ENCODE measurements at regions not wholly inside any gene's neighbourhood (a gene's known extent, or its start where the extent isn't known, plus 50 kb on each side); places are given as distances from the start of the nearest gene placed in this dataset.
A peak's percentile ranks its signal among the peaks of the same experiment; 100 is the strongest.

DNA sequence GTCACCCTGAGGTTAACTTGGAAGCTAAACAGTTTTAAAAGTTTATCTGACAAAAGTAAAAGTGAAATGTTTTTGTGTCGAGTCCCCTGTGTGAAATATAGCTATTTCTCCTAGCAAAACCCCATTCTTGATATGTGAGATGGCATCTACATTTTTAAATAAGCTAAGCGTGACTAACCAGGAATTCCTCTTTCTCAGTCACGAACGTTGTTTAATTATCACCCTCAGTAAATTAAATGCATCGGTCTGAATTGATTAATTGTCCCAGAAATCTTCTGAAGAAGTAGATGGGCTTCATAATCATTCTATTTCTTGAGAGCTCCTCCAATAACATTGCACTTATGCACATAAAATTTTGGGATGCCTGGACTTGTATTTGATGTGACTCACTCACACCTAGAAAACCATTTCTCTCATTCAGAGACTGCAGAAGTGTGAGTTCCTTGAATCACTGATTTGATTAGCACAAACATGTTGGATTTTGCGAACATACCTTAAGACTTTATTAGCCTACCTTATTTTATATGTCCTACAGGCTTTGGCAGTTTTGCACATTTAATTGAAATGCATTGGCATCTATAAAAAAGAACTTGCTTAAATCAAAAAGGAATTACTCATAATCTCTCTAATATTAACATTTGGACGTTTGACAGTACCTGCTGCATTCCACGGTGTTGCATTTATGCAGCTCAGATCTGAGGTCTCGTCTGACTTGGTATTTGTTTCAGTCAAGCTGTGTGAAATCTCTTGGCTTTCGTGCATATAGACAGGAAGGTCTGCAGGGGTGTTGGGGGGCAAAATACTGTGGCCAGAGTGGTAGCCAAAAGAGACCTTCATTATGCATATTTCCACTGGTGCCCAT, 475.2 kb downstream of the EPHA4 start:
- no peak overlapping the region for H3K4me3 ChIP-seq (ENCODE audit: low read length)
- no peak overlapping the region for H2BK15ac ChIP-seq (replicated peaks; ENCODE audit: low read depth)
- no peaks in the 10 kb centered on the region for H3K79me1 ChIP-seq (ENCODE audit: low read length)
- no peak overlapping the region for H3K23ac ChIP-seq (ENCODE audit: low read length)
- no peak overlapping the region for H3K4ac ChIP-seq (ENCODE audit: low read depth, low read length)
- DNase-seq, result no peak
- no peaks in the 10 kb centered on the region for H3K27me3 ChIP-seq (ENCODE audit: insufficient read depth, low read length, poor library complexity)
- no peak overlapping the region for H3K4me2 ChIP-seq (ENCODE audit: low read length)
- no peak overlapping the region for H2AK5ac ChIP-seq (ENCODE audit: low read length)
- H3K27ac ChIP-seq (ENCODE audit: low read depth, low read length), result no peak overlapping the region
- H2BK120ac ChIP-seq (ENCODE audit: low read depth, low read length), result no peak overlapping the region
- no peaks in the 10 kb centered on the region for H3K4me1 ChIP-seq (ENCODE audit: control insufficient read depth, low read depth, low read length)
- H3K56ac ChIP-seq (ENCODE audit: low read length), result no peak overlapping the region
- no peaks in the 10 kb centered on the region for H3K79me2 ChIP-seq (ENCODE audit: control insufficient read depth, insufficient read depth, low read length)
- H4K8ac ChIP-seq (ENCODE audit: low read depth, low read length), result no peak overlapping the region
- no CpG with 5 or more reads among the region's 10 CpGs for WGBS (ENCODE audit: extremely low coverage, insufficient coverage, low lambda C conversion rate)
- no peak overlapping the region for H3K18ac ChIP-seq (ENCODE audit: low read length)
- no peak overlapping the region for H2BK5ac ChIP-seq (ENCODE audit: low read length)
- no peaks in the 10 kb centered on the region for H3K36me3 ChIP-seq (ENCODE audit: control insufficient read depth, insufficient read depth, low read length)
- no peak overlapping the region for H3K9ac ChIP-seq (ENCODE audit: low read length)
- no peak overlapping the region for H4K5ac ChIP-seq (ENCODE audit: low read length)

DNA sequence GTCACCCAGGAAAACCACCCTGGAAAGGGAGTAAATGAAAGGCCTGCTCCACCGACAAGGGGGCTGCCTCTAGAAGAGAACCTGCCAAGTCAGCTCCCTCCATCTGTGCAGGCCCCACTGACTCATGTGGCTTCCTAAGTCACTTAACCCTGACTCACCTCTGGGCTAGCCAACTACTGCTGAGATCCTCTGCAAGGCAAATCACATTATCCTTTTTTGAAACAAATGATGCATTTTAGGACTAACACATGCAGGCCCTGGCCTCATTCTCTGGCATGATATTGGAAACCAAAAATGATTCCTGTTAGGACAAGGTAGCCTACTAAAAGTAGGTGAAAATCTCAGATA, 474.6 kb downstream of the EPHA4 start:
- H3K9ac ChIP-seq (ENCODE audit: low read length), result no peak overlapping the region
- H2BK15ac ChIP-seq (replicated peaks; ENCODE audit: low read depth), result no peak overlapping the region
- WGBS (ENCODE audit: extremely low coverage, insufficient coverage, low lambda C conversion rate), result no CpG with 5 or more reads among the region's 1 CpG
- H3K4ac ChIP-seq (ENCODE audit: low read depth, low read length), result no peak overlapping the region
- no peak overlapping the region for H3K4me2 ChIP-seq (ENCODE audit: low read length)
- no peak overlapping the region for H3K18ac ChIP-seq (ENCODE audit: low read length)
- no peaks in the 10 kb centered on the region for H3K79me2 ChIP-seq (ENCODE audit: control insufficient read depth, insufficient read depth, low read length)
- H3K27ac ChIP-seq (ENCODE audit: low read depth, low read length), result no peak overlapping the region
- no peak overlapping the region for H4K5ac ChIP-seq (ENCODE audit: low read length)
- no peak overlapping the region for H4K8ac ChIP-seq (ENCODE audit: low read depth, low read length)
- H3K56ac ChIP-seq (ENCODE audit: low read length), result no peak overlapping the region
- H3K79me1 ChIP-seq (ENCODE audit: low read length), result no peaks in the 10 kb centered on the region
- no peaks in the 10 kb centered on the region for H3K36me3 ChIP-seq (ENCODE audit: control insufficient read depth, insufficient read depth, low read length)
- H2BK5ac ChIP-seq (ENCODE audit: low read length), result no peak overlapping the region
- no peak overlapping the region for H2BK120ac ChIP-seq (ENCODE audit: low read depth, low read length)
- no peaks in the 10 kb centered on the region for H3K4me1 ChIP-seq (ENCODE audit: control insufficient read depth, low read depth, low read length)
- peak; percentile 40 for DNase-seq
- H3K27me3 ChIP-seq (ENCODE audit: insufficient read depth, low read length, poor library complexity), result no peaks in the 10 kb centered on the region
- H3K4me3 ChIP-seq (ENCODE audit: low read length), result no peak overlapping the region
- no peak overlapping the region for H2AK5ac ChIP-seq (ENCODE audit: low read length)
- H3K23ac ChIP-seq (ENCODE audit: low read length), result no peak overlapping the region

DNA sequence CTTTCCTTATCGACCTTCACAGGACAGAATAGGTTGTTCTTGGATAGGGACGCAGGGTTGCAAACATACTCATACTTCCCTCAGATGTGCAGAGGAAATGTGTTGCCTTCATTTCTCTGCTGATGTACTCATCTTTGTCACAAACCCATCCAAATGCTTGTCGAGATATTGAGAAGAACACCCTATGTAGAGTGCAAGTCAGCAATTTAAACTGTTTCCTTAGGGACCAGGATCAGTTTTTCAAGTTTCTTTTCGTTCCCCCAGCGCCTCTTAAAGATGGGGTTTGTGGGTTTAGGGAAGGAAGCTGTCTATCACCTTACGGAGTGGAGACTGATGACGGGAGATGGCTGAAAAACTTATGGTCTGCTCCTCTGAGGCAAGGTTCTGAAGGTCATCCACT, 474.2 kb downstream of the EPHA4 start:
- H3K4me2 ChIP-seq (ENCODE audit: low read length), result no peak overlapping the region
- H2BK5ac ChIP-seq (ENCODE audit: low read length), result no peak overlapping the region
- no peak overlapping the region for H2BK120ac ChIP-seq (ENCODE audit: low read depth, low read length)
- H3K27ac ChIP-seq (ENCODE audit: low read depth, low read length), result no peak overlapping the region
- no peak overlapping the region for H3K4me3 ChIP-seq (ENCODE audit: low read length)
- no peak overlapping the region for H4K8ac ChIP-seq (ENCODE audit: low read depth, low read length)
- H2AK5ac ChIP-seq (ENCODE audit: low read length), result no peak overlapping the region
- H3K27me3 ChIP-seq (ENCODE audit: insufficient read depth, low read length, poor library complexity), result no peaks in the 10 kb centered on the region
- no peak overlapping the region for H2BK15ac ChIP-seq (replicated peaks; ENCODE audit: low read depth)
- no CpG with 5 or more reads among the region's 7 CpGs for whole genome bisulfite sequencing (ENCODE audit: extremely low coverage, insufficient coverage, low lambda C conversion rate)
- H4K5ac ChIP-seq (ENCODE audit: low read length), result no peak overlapping the region
- no peaks in the 10 kb centered on the region for H3K79me1 ChIP-seq (ENCODE audit: low read length)
- no peak overlapping the region for H3K23ac ChIP-seq (ENCODE audit: low read length)
- no peak for DNase-seq
- no peaks in the 10 kb centered on the region for H3K79me2 ChIP-seq (ENCODE audit: control insufficient read depth, insufficient read depth, low read length)
- H3K56ac ChIP-seq (ENCODE audit: low read length), result no peak overlapping the region
- H3K4ac ChIP-seq (ENCODE audit: low read depth, low read length), result no peak overlapping the region
- no peaks in the 10 kb centered on the region for H3K36me3 ChIP-seq (ENCODE audit: control insufficient read depth, insufficient read depth, low read length)
- no peak overlapping the region for H3K9ac ChIP-seq (ENCODE audit: low read length)
- H3K4me1 ChIP-seq (ENCODE audit: control insufficient read depth, low read depth, low read length), result no peaks in the 10 kb centered on the region
- H3K18ac ChIP-seq (ENCODE audit: low read length), result no peak overlapping the region

DNA sequence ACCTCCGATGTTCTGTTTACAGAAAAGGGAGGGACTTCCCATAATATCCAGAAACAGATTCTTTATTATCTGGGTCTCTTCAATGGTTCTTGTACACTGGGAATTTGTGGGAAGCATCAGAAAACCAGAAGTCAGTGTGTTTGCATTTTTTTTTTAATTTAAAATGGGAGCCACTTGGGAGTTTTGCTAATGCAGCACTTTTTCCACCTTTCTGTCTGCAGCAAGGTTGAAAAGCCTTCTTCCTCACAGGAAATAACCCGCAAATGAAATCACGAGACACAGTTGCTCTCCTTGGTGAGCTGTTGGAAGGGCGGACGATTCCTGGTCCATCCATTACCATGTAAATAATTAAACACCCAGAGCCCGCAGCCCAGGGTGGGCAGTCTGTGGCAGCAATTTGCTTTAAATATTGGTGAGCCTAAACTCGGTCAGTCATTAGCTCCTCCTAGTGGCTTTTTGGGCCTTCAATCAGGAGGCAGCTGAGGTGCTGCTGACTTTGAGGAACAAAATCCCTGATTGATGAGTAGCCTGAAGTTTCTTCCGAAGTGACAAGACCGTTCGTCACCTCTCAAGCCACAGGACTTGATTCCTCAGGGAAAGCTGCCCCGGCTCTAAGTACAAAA, 471.5 kb downstream of the EPHA4 start:
- Histone ChIP-seq H3K4me2 (ENCODE audit: low read length) (no peak overlapping the region), H3K4ac (ENCODE audit: low read depth, low read length) (no peak overlapping the region), H3K4me1 (ENCODE audit: control insufficient read depth, low read depth, low read length) (no peaks in the 10 kb centered on the region), H3K9ac (ENCODE audit: low read length) (no peak overlapping the region), H3K56ac (ENCODE audit: low read length) (no peak overlapping the region), H3K27me3 (ENCODE audit: insufficient read depth, low read length, poor library complexity) (no peaks in the 10 kb centered on the region), H3K79me1 (ENCODE audit: low read length) (no peaks in the 10 kb centered on the region), H4K8ac (ENCODE audit: low read depth, low read length) (peak overlapping the region; percentile 39), H4K5ac (ENCODE audit: low read length) (no peak overlapping the region), H2BK15ac (replicated peaks; ENCODE audit: low read depth) (no peak overlapping the region), H3K4me3 (ENCODE audit: low read length) (no peak overlapping the region), H2BK120ac (ENCODE audit: low read depth, low read length) (no peak overlapping the region), H3K27ac (ENCODE audit: low read depth, low read length) (no peak overlapping the region), H3K18ac (ENCODE audit: low read length) (no peak overlapping the region), H3K79me2 (ENCODE audit: control insufficient read depth, insufficient read depth, low read length) (no peaks in the 10 kb centered on the region), H2BK5ac (ENCODE audit: low read length) (no peak overlapping the region), H3K36me3 (ENCODE audit: control insufficient read depth, insufficient read depth, low read length) (no peaks in the 10 kb centered on the region), H2AK5ac (ENCODE audit: low read length) (no peak overlapping the region), H3K23ac (ENCODE audit: low read length) (no peak overlapping the region)
- no CpG with 5 or more reads among the region's 11 CpGs for WGBS (ENCODE audit: extremely low coverage, insufficient coverage, low lambda C conversion rate)
- peak; percentile 64 for DNase-seq

DNA sequence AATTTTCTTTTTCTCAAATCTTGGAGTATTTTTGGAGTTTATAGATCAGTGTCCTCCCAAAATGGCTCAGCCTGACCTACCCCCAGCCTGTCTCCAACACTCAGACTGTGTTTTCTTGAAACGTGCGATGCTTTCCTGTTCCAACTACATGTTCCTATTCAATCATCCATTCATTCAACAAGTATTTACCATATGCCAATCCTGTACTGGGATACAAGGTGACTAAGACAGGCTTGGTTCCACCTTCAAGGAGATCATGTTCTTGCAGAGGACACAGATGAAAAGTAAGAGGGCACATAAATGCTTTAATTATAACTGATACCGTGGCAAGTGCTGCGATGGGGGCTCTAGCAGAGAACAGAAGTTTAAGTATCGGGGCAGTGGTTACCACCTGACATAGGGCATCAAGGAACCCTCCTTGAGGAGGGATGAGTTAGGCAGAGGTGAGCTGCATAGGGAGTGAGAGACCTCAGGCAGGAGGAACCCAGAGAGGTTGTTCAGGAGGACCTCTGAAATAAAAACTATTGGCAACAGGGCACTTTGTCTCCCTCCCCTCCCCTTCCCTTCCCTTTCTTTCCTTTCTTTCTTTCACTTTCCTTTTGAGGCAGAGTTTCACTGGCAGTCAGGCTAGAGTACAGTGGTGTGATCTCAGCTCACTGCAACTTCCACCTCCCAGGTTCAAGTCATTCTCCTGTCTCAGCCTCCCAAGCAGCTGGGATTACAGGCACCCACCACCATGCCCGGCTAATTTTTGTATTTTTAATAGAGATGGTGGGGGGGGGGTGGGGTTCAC, 469.0 kb downstream of the EPHA4 start:
- no peak for DNase-seq
- Histone ChIP-seq H3K18ac (ENCODE audit: low read length) (no peak overlapping the region), H2AK5ac (ENCODE audit: low read length) (no peak overlapping the region), H3K4me3 (ENCODE audit: low read length) (no peak overlapping the region), H3K4ac (ENCODE audit: low read depth, low read length) (no peak overlapping the region), H3K36me3 (ENCODE audit: control insufficient read depth, insufficient read depth, low read length) (no peaks in the 10 kb centered on the region), H3K27ac (ENCODE audit: low read depth, low read length) (no peak overlapping the region), H3K79me1 (ENCODE audit: low read length) (no peaks in the 10 kb centered on the region), H3K27me3 (ENCODE audit: insufficient read depth, low read length, poor library complexity) (no peaks in the 10 kb centered on the region), H2BK15ac (replicated peaks; ENCODE audit: low read depth) (no peak overlapping the region), H2BK120ac (ENCODE audit: low read depth, low read length) (no peak overlapping the region), H3K9ac (ENCODE audit: low read length) (no peak overlapping the region), H3K56ac (ENCODE audit: low read length) (no peak overlapping the region), H4K8ac (ENCODE audit: low read depth, low read length) (no peak overlapping the region), H3K79me2 (ENCODE audit: control insufficient read depth, insufficient read depth, low read length) (no peaks in the 10 kb centered on the region), H3K23ac (ENCODE audit: low read length) (no peak overlapping the region), H2BK5ac (ENCODE audit: low read length) (no peak overlapping the region), H4K5ac (ENCODE audit: low read length) (no peak overlapping the region), H3K4me1 (ENCODE audit: control insufficient read depth, low read depth, low read length) (no peaks in the 10 kb centered on the region), H3K4me2 (ENCODE audit: low read length) (no peak overlapping the region)
- no CpG with 5 or more reads among the region's 6 CpGs for WGBS (ENCODE audit: extremely low coverage, insufficient coverage, low lambda C conversion rate)

Measured in mesendoderm (in vitro differentiated cells).